ENCODE measurements at regions not wholly inside any gene's neighbourhood (a gene's known extent, or its start where the extent isn't known, plus 50 kb on each side); places are given as distances from the start of the nearest gene placed in this dataset.
A peak's percentile ranks its signal among the peaks of the same experiment; 100 is the strongest.

- peak overlapping the region; percentile 63 for H3K27ac Mint-ChIP-seq
- peaks cover 3% of the 10 kb centered on the region for H3K9me3 Mint-ChIP-seq
- no peaks in the 10 kb centered on the region for H3K36me3 Mint-ChIP-seq
- H3K4me1 Mint-ChIP-seq: peaks cover 5% of the 10 kb centered on the region
- no peak for DNase-seq (ENCODE audit: low spot score in 2 of 2)
- ATAC-seq: no peak
- no peak overlapping the region for H3K4me3 Mint-ChIP-seq
Measured at GRCh38 chr11:69382131-69383128, 88.5 kb downstream of the MYEOV start.

- H3K9me3 Mint-ChIP-seq: peaks cover 14% of the 10 kb centered on the region
- DNase-seq (ENCODE audit: low spot score in 2 of 2) (no peak), ATAC-seq (no peak)
- H3K4me1 Mint-ChIP-seq: peaks cover 5% of the 10 kb centered on the region
- H3K27ac Mint-ChIP-seq: no peak overlapping the region
- no peak overlapping the region for H3K4me3 Mint-ChIP-seq
- no peaks in the 10 kb centered on the region for H3K36me3 Mint-ChIP-seq
Measured at GRCh38 chr11:69383372-69384250, 89.7 kb downstream of the MYEOV start.

- no peak overlapping the region for H3K4me3 Mint-ChIP-seq
- DNase-seq (ENCODE audit: low spot score in 2 of 2): no peak
- no peaks in the 10 kb centered on the region for H3K36me3 Mint-ChIP-seq
- H3K27ac Mint-ChIP-seq: no peak overlapping the region
- peaks cover 5% of the 10 kb centered on the region for H3K4me1 Mint-ChIP-seq
- H3K9me3 Mint-ChIP-seq: peaks cover 17% of the 10 kb centered on the region
- no peak for ATAC-seq
Measured at GRCh38 chr11:69384251-69385143, 90.5 kb downstream of the MYEOV start.

- Mint-ChIP-seq H3K36me3 (no peaks in the 10 kb centered on the region), H3K27ac (no peak overlapping the region), H3K4me3 (no peak overlapping the region), H3K9me3 (peaks cover 17% of the 10 kb centered on the region), H3K4me1 (peaks cover 5% of the 10 kb centered on the region)
- ATAC-seq (no peak), DNase-seq (ENCODE audit: low spot score in 2 of 2) (no peak)
Measured at GRCh38 chr11:69385144-69385820, 91.3 kb downstream of the MYEOV start.

GRCh38 chr11:69385832-69386427, 92.0 kb downstream of the MYEOV start:
- no peak for DNase-seq (ENCODE audit: low spot score in 2 of 2)
- no peak for ATAC-seq
- peaks cover 5% of the 10 kb centered on the region for H3K4me1 Mint-ChIP-seq
- no peak overlapping the region for H3K27ac Mint-ChIP-seq
- H3K36me3 Mint-ChIP-seq: no peaks in the 10 kb centered on the region
- H3K4me3 Mint-ChIP-seq: no peak overlapping the region
- H3K9me3 Mint-ChIP-seq: peaks cover 17% of the 10 kb centered on the region

GRCh38 chr11:69386594-69387408, 92.8 kb downstream of the MYEOV start:
- H3K9me3 Mint-ChIP-seq: peaks cover 17% of the 10 kb centered on the region
- H3K4me3 Mint-ChIP-seq: no peak overlapping the region
- no peaks in the 10 kb centered on the region for H3K36me3 Mint-ChIP-seq
- peaks cover under 1% of the 10 kb centered on the region for H3K4me1 Mint-ChIP-seq
- ATAC-seq (no peak), DNase-seq (ENCODE audit: low spot score in 2 of 2) (no peak)
- no peak overlapping the region for H3K27ac Mint-ChIP-seq

GRCh38 chr11:69387409-69387885, 93.5 kb downstream of the MYEOV start:
- H3K4me1 Mint-ChIP-seq: no peaks in the 10 kb centered on the region
- H3K36me3 Mint-ChIP-seq: no peaks in the 10 kb centered on the region
- H3K9me3 Mint-ChIP-seq: peaks cover 17% of the 10 kb centered on the region
- no peak overlapping the region for H3K27ac Mint-ChIP-seq
- DNase-seq (ENCODE audit: low spot score in 2 of 2) (no peak), ATAC-seq (no peak)
- H3K4me3 Mint-ChIP-seq: no peak overlapping the region

- no peaks in the 10 kb centered on the region for H3K36me3 Mint-ChIP-seq
- H3K9me3 Mint-ChIP-seq: peaks cover 17% of the 10 kb centered on the region
- DNase-seq (ENCODE audit: low spot score in 2 of 2) (no peak), ATAC-seq (no peak)
- no peak overlapping the region for H3K27ac Mint-ChIP-seq
- no peak overlapping the region for H3K4me3 Mint-ChIP-seq
- no peaks in the 10 kb centered on the region for H3K4me1 Mint-ChIP-seq
Measured at GRCh38 chr11:69388210-69388609, 93.3 kb upstream of the LINC01488 start.

- H3K4me3 Mint-ChIP-seq: no peak overlapping the region
- ATAC-seq (no peak), DNase-seq (ENCODE audit: low spot score in 2 of 2) (no peak)
- no peaks in the 10 kb centered on the region for H3K4me1 Mint-ChIP-seq
- no peaks in the 10 kb centered on the region for H3K36me3 Mint-ChIP-seq
- peaks cover 17% of the 10 kb centered on the region for H3K9me3 Mint-ChIP-seq
- H3K27ac Mint-ChIP-seq: no peak overlapping the region
Measured at GRCh38 chr11:69388661-69389060, 92.8 kb upstream of the LINC01488 start.

GRCh38 chr11:69390561-69390960, 90.9 kb upstream of the LINC01488 start:
- Mint-ChIP-seq H3K9me3 (peaks cover 17% of the 10 kb centered on the region), H3K36me3 (no peaks in the 10 kb centered on the region), H3K4me3 (no peak overlapping the region), H3K27ac (no peak overlapping the region), H3K4me1 (no peaks in the 10 kb centered on the region)
- DNase-seq (ENCODE audit: low spot score in 2 of 2) (no peak), ATAC-seq (no peak)

- Mint-ChIP-seq H3K36me3 (no peaks in the 10 kb centered on the region), H3K27ac (no peak overlapping the region), H3K9me3 (peaks cover 17% of the 10 kb centered on the region), H3K4me3 (no peak overlapping the region), H3K4me1 (no peaks in the 10 kb centered on the region)
- no peak for DNase-seq (ENCODE audit: low spot score in 2 of 2)
- ATAC-seq: no peak
Measured at GRCh38 chr11:69391192-69392103, 90.0 kb upstream of the LINC01488 start.

- Mint-ChIP-seq H3K36me3 (no peaks in the 10 kb centered on the region), H3K4me3 (no peak overlapping the region), H3K27ac (no peak overlapping the region), H3K9me3 (peaks cover 16% of the 10 kb centered on the region), H3K4me1 (no peaks in the 10 kb centered on the region)
- ATAC-seq (no peak), DNase-seq (ENCODE audit: low spot score in 2 of 2) (no peak)
Measured at GRCh38 chr11:69392104-69392653, 89.3 kb upstream of the LINC01488 start.

All from stimulated activated effector memory CD8-positive, alpha-beta T cell treated with anti-CD3 and anti-CD28 coated beads, Interleukin-12 subunit alpha, Interleukin-12 subunit beta, amount 100 ng/mL, for 72 hours (primary cell).